Activated T-cell treated with anti-CD3 and anti-CD28 coated beads, Interleukin-2, amount 50 U/mL, for 48 hours (primary cell): ENCODE measurements at regions not wholly inside any gene's neighbourhood (a gene's known extent, or its start where the extent isn't known, plus 50 kb on each side); places are given as distances from the start of the nearest gene placed in this dataset.
"Not testable (repeated sequence)": the region's sequence is repeated elsewhere in the genome, so short reads cannot be mapped to it uniquely, and the experiment has no call there.

Source experiments
- DNase-seq, 2 experiments: peaks; one replicate each; pipeline ENCODE4 v3.0.0-alpha.2; 2020

- no peak for DNase-seq
Measured at GRCh38 chr6:121020656-121021055, 313.6 kb downstream of the TBC1D32 start.

GRCh38 chr6:121008553-121008952, 325.7 kb downstream of the TBC1D32 start:
- DNase-seq = no peak

- DNase-seq = no peak
Measured at GRCh38 chr6:121006024-121006423, 328.3 kb downstream of the TBC1D32 start.

- no peak for DNase-seq
Measured at GRCh38 chr6:121000381-121000780, 333.9 kb downstream of the TBC1D32 start.

- no peak for DNase-seq
Measured at GRCh38 chr6:120996340-120996739, 337.9 kb downstream of the TBC1D32 start.

- DNase-seq = no peak
Measured at GRCh38 chr6:120994573-120994967, 339.7 kb downstream of the TBC1D32 start.

GRCh38 chr6:120993929-120994572, 340.2 kb downstream of the TBC1D32 start:
- no peak for DNase-seq

- DNase-seq = no peak
Measured at GRCh38 chr6:120992257-120992656, 342.0 kb downstream of the TBC1D32 start.

GRCh38 chr6:120990866-120991265, 343.4 kb downstream of the TBC1D32 start:
- DNase-seq = no peak

- DNase-seq = no peak
Measured at GRCh38 chr6:120981835-120982234, 352.4 kb downstream of the TBC1D32 start.

- DNase-seq = no peak
Measured at GRCh38 chr6:120966321-120966720, 368.0 kb downstream of the TBC1D32 start.

- no peak for DNase-seq
Measured at GRCh38 chr6:120965814-120966213, 368.5 kb downstream of the TBC1D32 start.

GRCh38 chr6:120960761-120961160, 373.5 kb downstream of the TBC1D32 start:
- DNase-seq = no peak

GRCh38 chr6:120954111-120954510, 380.2 kb downstream of the TBC1D32 start:
- DNase-seq = no peak

- no peak for DNase-seq
Measured at GRCh38 chr6:120951258-120951657, 383.0 kb downstream of the TBC1D32 start.

- no peak for DNase-seq
Measured at GRCh38 chr6:120947111-120947510, 387.2 kb downstream of the TBC1D32 start.

GRCh38 chr6:120945905-120946594, 388.2 kb downstream of the TBC1D32 start:
- DNase-seq = no peak

- DNase-seq = no peak
Measured at GRCh38 chr6:120938876-120939472, 395.3 kb downstream of the TBC1D32 start.

GRCh38 chr6:120938164-120938875, 396.0 kb downstream of the TBC1D32 start:
- DNase-seq = no peak

- no peak for DNase-seq
Measured at GRCh38 chr6:120935908-120936307, 398.4 kb downstream of the TBC1D32 start.

GRCh38 chr6:120935016-120935415, 399.3 kb downstream of the TBC1D32 start:
- DNase-seq = no peak

GRCh38 chr6:120931520-120932180, 402.6 kb downstream of the TBC1D32 start:
- not testable (repeated sequence) for DNase-seq

- DNase-seq = not testable (repeated sequence)
Measured at GRCh38 chr6:120930500-120930899, 403.8 kb downstream of the TBC1D32 start.
